ENCODE measurements at regions not wholly inside any gene's neighbourhood (a gene's known extent, or its start where the extent isn't known, plus 50 kb on each side); places are given as distances from the start of the nearest gene placed in this dataset.

DNA sequence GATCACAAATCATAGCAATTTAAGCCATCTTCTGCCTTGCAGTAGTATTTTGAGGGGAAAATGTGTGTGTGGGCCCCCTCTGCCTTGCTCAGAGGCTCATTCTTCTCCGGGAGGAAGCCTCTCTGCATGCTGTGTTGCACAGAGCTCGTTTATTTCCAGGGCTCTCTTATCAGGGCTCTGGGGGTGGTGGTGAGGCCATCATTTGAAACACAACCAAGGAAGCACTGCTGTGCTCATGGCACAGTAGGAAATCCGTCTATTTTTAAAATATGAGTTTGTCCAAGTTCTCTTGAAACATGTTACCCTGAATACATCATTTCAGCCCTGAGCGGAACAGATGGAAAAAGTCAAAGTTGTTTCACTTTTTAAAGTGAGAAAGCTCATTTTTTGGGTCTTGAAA is 369.0 kb upstream of the CFAP20DC start:
- Histone ChIP-seq H3K27ac (ENCODE audit: low read length) (no peak overlapping the region), H3K79me2 (replicated peaks; ENCODE audit: insufficient read depth, low read length) (no peaks in the 10 kb centered on the region), H3K4me2 (ENCODE audit: low read length) (no peak overlapping the region), H3K9ac (ENCODE audit: low read length) (no peak overlapping the region), H3K27me3 (ENCODE audit: insufficient read depth, low read depth, low read length) (no peaks in the 10 kb centered on the region), H3K4me3 (ENCODE audit: low read length) (no peak overlapping the region), H3F3A (ENCODE audit: insufficient read depth, low read length, poor library complexity, severe bottlenecking) (no peaks in the 10 kb centered on the region), H3K36me3 (ENCODE audit: insufficient read depth, low read length) (no peaks in the 10 kb centered on the region), H4K20me1 (ENCODE audit: insufficient read depth) (no peaks in the 10 kb centered on the region), H2AFZ (ENCODE audit: low read depth, low read length) (no peak overlapping the region), H3K9me2 (ENCODE audit: insufficient read depth, low read length) (no peaks in the 10 kb centered on the region), H3K9me3 (ENCODE audit: low read length) (no peaks in the 10 kb centered on the region)
- TF ChIP-seq, protein P1, sequence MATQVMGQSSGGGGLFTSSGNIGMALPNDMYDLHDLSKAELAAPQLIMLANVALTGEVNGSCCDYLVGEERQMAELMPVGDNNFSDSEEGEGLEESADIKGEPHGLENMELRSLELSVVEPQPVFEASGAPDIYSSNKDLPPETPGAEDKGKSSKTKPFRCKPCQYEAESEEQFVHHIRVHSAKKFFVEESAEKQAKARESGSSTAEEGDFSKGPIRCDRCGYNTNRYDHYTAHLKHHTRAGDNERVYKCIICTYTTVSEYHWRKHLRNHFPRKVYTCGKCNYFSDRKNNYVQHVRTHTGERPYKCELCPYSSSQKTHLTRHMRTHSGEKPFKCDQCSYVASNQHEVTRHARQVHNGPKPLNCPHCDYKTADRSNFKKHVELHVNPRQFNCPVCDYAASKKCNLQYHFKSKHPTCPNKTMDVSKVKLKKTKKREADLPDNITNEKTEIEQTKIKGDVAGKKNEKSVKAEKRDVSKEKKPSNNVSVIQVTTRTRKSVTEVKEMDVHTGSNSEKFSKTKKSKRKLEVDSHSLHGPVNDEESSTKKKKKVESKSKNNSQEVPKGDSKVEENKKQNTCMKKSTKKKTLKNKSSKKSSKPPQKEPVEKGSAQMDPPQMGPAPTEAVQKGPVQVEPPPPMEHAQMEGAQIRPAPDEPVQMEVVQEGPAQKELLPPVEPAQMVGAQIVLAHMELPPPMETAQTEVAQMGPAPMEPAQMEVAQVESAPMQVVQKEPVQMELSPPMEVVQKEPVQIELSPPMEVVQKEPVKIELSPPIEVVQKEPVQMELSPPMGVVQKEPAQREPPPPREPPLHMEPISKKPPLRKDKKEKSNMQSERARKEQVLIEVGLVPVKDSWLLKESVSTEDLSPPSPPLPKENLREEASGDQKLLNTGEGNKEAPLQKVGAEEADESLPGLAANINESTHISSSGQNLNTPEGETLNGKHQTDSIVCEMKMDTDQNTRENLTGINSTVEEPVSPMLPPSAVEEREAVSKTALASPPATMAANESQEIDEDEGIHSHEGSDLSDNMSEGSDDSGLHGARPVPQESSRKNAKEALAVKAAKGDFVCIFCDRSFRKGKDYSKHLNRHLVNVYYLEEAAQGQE (IDR thresholded peaks at IDR 0.05; ENCODE audit: borderline replicate concordance): no peak
- TF ChIP-seq EP300 (conservative IDR thresholded peaks at IDR 0.05; ENCODE audit: poor library complexity, severe bottlenecking) (no peak), MXI1 (conservative IDR thresholded peaks at IDR 0.05; ENCODE audit: poor library complexity, severe bottlenecking) (no peak), SMC3 (conservative IDR thresholded peaks at IDR 0.05; ENCODE audit: poor library complexity) (no peak), RAD21 (conservative IDR thresholded peaks at IDR 0.05) (no peak), POLR2AphosphoS5 (IDR thresholded peaks at IDR 0.05) (no peak), TAF1 (IDR thresholded peaks at IDR 0.05; ENCODE audit: low read depth) (no peak), EZH2 (IDR thresholded peaks at IDR 0.05; ENCODE audit: borderline replicate concordance, insufficient read depth, low read length, poor library complexity, severe bottlenecking) (no peak)
- TF ChIP-seq, protein P2, sequence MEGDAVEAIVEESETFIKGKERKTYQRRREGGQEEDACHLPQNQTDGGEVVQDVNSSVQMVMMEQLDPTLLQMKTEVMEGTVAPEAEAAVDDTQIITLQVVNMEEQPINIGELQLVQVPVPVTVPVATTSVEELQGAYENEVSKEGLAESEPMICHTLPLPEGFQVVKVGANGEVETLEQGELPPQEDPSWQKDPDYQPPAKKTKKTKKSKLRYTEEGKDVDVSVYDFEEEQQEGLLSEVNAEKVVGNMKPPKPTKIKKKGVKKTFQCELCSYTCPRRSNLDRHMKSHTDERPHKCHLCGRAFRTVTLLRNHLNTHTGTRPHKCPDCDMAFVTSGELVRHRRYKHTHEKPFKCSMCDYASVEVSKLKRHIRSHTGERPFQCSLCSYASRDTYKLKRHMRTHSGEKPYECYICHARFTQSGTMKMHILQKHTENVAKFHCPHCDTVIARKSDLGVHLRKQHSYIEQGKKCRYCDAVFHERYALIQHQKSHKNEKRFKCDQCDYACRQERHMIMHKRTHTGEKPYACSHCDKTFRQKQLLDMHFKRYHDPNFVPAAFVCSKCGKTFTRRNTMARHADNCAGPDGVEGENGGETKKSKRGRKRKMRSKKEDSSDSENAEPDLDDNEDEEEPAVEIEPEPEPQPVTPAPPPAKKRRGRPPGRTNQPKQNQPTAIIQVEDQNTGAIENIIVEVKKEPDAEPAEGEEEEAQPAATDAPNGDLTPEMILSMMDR (IDR thresholded peaks at IDR 0.05; ENCODE audit: poor library complexity, severe bottlenecking): no peak

DNA sequence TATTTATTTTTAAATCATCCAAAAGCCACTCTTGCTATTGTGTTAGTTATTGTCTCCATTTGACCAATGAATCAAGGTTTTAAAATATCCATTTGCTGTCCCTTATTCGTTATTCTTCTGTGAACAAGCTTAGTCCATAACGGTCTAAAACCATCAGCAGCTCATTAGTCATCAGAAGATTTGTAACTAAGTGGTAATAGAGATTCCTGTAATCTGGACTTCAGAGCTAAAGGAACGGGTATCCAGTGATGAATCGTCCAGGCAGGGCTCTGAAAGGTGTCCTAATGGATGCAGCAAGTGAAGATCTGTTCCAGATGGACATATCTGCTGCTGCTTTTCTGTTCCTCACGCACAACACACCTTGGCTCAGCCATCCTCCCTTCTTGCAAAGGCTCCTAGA is 362.7 kb upstream of the CFAP20DC start:
- TF ChIP-seq POLR2AphosphoS5 (IDR thresholded peaks at IDR 0.05): no peak
- no peak for TF ChIP-seq EZH2 (IDR thresholded peaks at IDR 0.05; ENCODE audit: borderline replicate concordance, insufficient read depth, low read length, poor library complexity, severe bottlenecking)
- TF ChIP-seq MXI1 (conservative IDR thresholded peaks at IDR 0.05; ENCODE audit: poor library complexity, severe bottlenecking): no peak
- TF ChIP-seq EP300 (conservative IDR thresholded peaks at IDR 0.05; ENCODE audit: poor library complexity, severe bottlenecking): no peak
- TF ChIP-seq, protein P1 (IDR thresholded peaks at IDR 0.05; ENCODE audit: borderline replicate concordance): no peak
- TF ChIP-seq, protein P2 (IDR thresholded peaks at IDR 0.05; ENCODE audit: poor library complexity, severe bottlenecking): no peak
- no peak for TF ChIP-seq SMC3 (conservative IDR thresholded peaks at IDR 0.05; ENCODE audit: poor library complexity)
- no peak for TF ChIP-seq RAD21 (conservative IDR thresholded peaks at IDR 0.05)
- no peak for TF ChIP-seq TAF1 (IDR thresholded peaks at IDR 0.05; ENCODE audit: low read depth)
- H3K9me3 ChIP-seq (ENCODE audit: low read length): no peaks in the 10 kb centered on the region
- no peaks in the 10 kb centered on the region for H3K36me3 ChIP-seq (ENCODE audit: insufficient read depth, low read length)
- H2AFZ ChIP-seq (ENCODE audit: low read depth, low read length): no peak overlapping the region
- H3K27ac ChIP-seq (ENCODE audit: low read length): no peak overlapping the region
- no peaks in the 10 kb centered on the region for H3K9me2 ChIP-seq (ENCODE audit: insufficient read depth, low read length)
- no peaks in the 10 kb centered on the region for H3K79me2 ChIP-seq (replicated peaks; ENCODE audit: insufficient read depth, low read length)
- no peaks in the 10 kb centered on the region for H4K20me1 ChIP-seq (ENCODE audit: insufficient read depth)
- H3F3A ChIP-seq (ENCODE audit: insufficient read depth, low read length, poor library complexity, severe bottlenecking): no peaks in the 10 kb centered on the region
- no peak overlapping the region for H3K4me2 ChIP-seq (ENCODE audit: low read length)
- H3K4me3 ChIP-seq (ENCODE audit: low read length): no peak overlapping the region
- H3K9ac ChIP-seq (ENCODE audit: low read length): no peak overlapping the region
- no peaks in the 10 kb centered on the region for H3K27me3 ChIP-seq (ENCODE audit: insufficient read depth, low read depth, low read length)

Data from neural cell (in vitro differentiated cells).